ENCODE measurements at regions not wholly inside any gene's neighbourhood (a gene's known extent, or its start where the extent isn't known, plus 50 kb on each side); places are given as distances from the start of the nearest gene placed in this dataset.

- no peak for TF ChIP-seq CTCF (conservative IDR thresholded peaks at IDR 0.05 in 1 of 2, IDR thresholded peaks at IDR 0.05 in 1 of 2; ENCODE audit: low read depth in 1 of 2, low read length in 2 of 2)
- no peak for TF ChIP-seq EZH2 (IDR thresholded peaks at IDR 0.05; ENCODE audit: low read length, missing control alignments)
Observed at GRCh38 chr9:79308012-79308411, 263.8 kb upstream of the TLE4 start.
